ENCODE measurements at regions not wholly inside any gene's neighbourhood (a gene's known extent, or its start where the extent isn't known, plus 50 kb on each side); places are given as distances from the start of the nearest gene placed in this dataset.

DNA sequence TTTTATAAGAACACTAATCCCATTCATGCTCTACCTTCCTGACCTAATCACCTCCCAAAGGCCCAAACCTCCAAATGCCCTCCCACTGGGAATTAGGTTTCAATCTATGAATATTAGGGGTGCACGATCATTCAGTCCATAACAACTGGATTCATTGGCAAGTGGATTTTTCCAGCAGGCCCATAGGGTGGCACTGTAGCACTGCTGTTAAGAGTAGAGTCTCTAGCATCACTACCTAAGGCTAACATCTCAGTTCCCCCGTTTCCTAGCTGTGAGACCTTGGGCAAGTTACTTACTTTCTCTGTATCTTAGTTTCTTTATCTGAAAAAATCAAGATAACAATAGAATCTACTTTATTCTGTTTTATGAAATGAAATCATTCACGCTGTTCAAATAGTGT is 315.8 kb downstream of the STIM2 start:
- intact Hi-C loops (cut with DNase I): loop anchor here (1.0 kb wide), 1 partner anchor 142 kb away; no protein-coding TSS in a partner anchor
- Histone ChIP-seq H3K4me3 (no peak overlapping the region), H3K27ac (no peak overlapping the region), H3K27me3 (no peaks in the 10 kb centered on the region), H3K36me3 (no peaks in the 10 kb centered on the region), H3K9me3 (no peaks in the 10 kb centered on the region), H3K4me1 (peaks cover 2 to 6% of the 10 kb centered on the region in 2 donors)
- TF ChIP-seq, protein P1, sequence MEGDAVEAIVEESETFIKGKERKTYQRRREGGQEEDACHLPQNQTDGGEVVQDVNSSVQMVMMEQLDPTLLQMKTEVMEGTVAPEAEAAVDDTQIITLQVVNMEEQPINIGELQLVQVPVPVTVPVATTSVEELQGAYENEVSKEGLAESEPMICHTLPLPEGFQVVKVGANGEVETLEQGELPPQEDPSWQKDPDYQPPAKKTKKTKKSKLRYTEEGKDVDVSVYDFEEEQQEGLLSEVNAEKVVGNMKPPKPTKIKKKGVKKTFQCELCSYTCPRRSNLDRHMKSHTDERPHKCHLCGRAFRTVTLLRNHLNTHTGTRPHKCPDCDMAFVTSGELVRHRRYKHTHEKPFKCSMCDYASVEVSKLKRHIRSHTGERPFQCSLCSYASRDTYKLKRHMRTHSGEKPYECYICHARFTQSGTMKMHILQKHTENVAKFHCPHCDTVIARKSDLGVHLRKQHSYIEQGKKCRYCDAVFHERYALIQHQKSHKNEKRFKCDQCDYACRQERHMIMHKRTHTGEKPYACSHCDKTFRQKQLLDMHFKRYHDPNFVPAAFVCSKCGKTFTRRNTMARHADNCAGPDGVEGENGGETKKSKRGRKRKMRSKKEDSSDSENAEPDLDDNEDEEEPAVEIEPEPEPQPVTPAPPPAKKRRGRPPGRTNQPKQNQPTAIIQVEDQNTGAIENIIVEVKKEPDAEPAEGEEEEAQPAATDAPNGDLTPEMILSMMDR (IDR thresholded peaks at IDR 0.05): peak; percentile 17 to 68 (median 66)
- peak in 1 of 2 donors; percentile 63 for DNase-seq (ENCODE audit: low spot score in 2 of 2)

DNA sequence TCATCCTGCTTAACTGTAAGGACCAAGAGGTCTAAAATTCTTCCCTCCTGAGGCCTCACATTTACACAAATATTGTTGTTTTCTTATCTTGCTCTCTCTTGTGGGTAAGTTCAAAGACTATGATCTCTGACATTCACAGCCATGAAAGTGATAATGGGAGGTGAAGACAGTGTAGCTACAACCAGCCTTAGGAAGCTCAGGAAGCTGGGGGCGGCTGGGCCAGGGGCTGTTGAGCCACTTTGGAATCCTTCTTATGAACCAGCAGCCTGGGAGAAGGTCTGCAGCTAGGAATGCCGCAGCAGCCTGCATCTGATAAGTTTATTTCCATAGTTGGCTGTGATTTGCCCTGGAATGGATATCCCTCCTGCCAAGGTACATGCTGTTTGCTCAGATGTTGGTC is 316.2 kb downstream of the STIM2 start:
- H3K9me3 ChIP-seq: no peaks in the 10 kb centered on the region
- no peaks in the 10 kb centered on the region for H3K36me3 ChIP-seq
- no peak for DNase-seq (ENCODE audit: low spot score in 2 of 2)
- no peaks in the 10 kb centered on the region for H3K27me3 ChIP-seq
- no peak overlapping the region for H3K4me3 ChIP-seq
- intact Hi-C loops (cut with DNase I): loop anchor here (1.0 kb wide), 1 partner anchor 141 kb away; no protein-coding TSS in a partner anchor
- peaks cover 2 to 6% of the 10 kb centered on the region in 2 donors for H3K4me1 ChIP-seq
- no peak overlapping the region for H3K27ac ChIP-seq
- TF ChIP-seq, protein P1 (IDR thresholded peaks at IDR 0.05): no peak

DNA sequence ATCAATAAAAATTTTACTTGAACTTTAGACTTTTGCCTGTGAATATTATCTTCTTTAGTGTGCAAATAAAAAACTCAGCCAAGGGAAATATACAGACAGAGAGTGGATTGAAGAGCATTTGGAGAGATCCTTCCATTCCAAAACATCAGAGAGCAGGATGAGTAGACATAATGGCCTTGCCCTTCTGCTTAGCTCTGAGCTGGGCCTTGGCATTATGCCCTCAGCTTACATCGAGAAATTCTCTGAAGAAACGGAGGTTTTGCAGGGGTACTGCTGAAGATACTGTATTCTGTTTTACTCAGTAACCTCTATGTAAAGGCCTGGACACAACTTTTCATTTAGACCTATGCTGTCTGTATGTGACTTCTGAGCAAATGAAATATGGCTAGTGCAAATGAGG is 317.4 kb downstream of the STIM2 start:
- DNase-seq (ENCODE audit: low spot score in 2 of 2): no peak
- H3K27ac ChIP-seq: no peak overlapping the region
- intact Hi-C loops (cut with DNase I): no loop called here

DNA sequence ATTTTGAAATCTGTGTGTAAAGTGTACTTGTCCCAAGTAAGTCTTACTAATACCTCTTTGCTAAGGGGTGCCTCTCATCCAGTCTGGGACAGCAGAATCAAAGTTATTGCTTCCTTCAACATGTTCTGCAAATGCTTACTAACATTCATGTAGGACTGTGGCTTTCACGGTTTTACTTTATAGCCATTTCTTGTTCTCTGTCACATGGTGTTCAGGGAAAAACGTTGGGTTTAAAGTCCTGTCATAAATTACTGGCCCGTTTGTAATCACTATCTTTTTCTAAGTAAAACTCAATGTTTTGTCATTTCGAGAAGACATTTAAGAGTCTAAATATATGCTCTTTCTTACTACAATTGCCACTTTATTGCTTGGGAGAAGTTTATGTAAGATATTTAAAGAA is 321.1 kb downstream of the STIM2 start:
- no peaks in the 10 kb centered on the region for H3K36me3 ChIP-seq
- DNase-seq (ENCODE audit: low spot score in 2 of 2): no peak
- no peak overlapping the region for H3K4me3 ChIP-seq
- TF ChIP-seq, protein P1 (IDR thresholded peaks at IDR 0.05): no peak
- H3K4me1 ChIP-seq: peaks cover 2 to 5% of the 10 kb centered on the region in 2 donors
- H3K9me3 ChIP-seq: no peaks in the 10 kb centered on the region
- no peaks in the 10 kb centered on the region for H3K27me3 ChIP-seq
- intact Hi-C loops (cut with DNase I): no loop called here
- no peak overlapping the region for H3K27ac ChIP-seq

More for the DNA sequence above, 317.4 kb downstream of the STIM2 start:
- Histone ChIP-seq H3K9me3 (no peaks in the 10 kb centered on the region), H3K4me3 (no peak overlapping the region), H3K27me3 (no peaks in the 10 kb centered on the region), H3K4me1 (peaks cover 2 to 6% of the 10 kb centered on the region in 2 donors), H3K36me3 (no peaks in the 10 kb centered on the region)
- TF ChIP-seq, protein P1 (IDR thresholded peaks at IDR 0.05): no peak

DNA sequence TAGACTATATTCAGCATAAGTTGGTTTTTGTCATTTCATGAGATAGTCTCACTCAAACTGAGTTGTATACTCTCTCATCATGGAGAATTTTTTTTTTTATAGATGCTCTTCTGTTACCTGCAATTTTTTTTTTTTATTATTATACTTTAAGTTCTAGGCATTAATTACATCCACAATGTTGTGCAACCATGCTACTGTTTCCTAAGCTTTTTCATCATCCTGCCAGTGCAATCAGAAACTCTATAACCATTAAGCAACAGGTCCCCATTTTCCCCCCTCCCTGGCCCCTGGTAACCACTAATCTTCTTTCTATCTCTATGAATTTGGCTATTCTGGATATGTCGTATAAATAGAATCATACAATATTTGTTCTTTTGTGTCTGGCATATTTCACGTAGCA is 321.6 kb downstream of the STIM2 start:
- peaks cover 0 to under 1% of the 10 kb centered on the region in 2 donors for H3K4me1 ChIP-seq
- TF ChIP-seq, protein P1 (IDR thresholded peaks at IDR 0.05): no peak
- H3K36me3 ChIP-seq: no peaks in the 10 kb centered on the region
- H3K27me3 ChIP-seq: no peaks in the 10 kb centered on the region
- no peak overlapping the region for H3K27ac ChIP-seq
- DNase-seq (ENCODE audit: low spot score in 2 of 2): no peak
- intact Hi-C loops (cut with DNase I): no loop called here
- no peaks in the 10 kb centered on the region for H3K9me3 ChIP-seq
- H3K4me3 ChIP-seq: no peak overlapping the region

All from ascending aorta (tissue), 2 donors.